RKO (cell line): ENCODE measurements at regions not wholly inside any gene's neighbourhood (a gene's known extent, or its start where the extent isn't known, plus 50 kb on each side); places are given as distances from the start of the nearest gene placed in this dataset.
A peak's percentile ranks its signal among the peaks of the same experiment; 100 is the strongest.

Experiments used
- DNase-seq: peaks from one replicate; pipeline ENCODE4 v3.0.0-alpha.2; 2016; ENCODE audit warnings: low spot score

DNA sequence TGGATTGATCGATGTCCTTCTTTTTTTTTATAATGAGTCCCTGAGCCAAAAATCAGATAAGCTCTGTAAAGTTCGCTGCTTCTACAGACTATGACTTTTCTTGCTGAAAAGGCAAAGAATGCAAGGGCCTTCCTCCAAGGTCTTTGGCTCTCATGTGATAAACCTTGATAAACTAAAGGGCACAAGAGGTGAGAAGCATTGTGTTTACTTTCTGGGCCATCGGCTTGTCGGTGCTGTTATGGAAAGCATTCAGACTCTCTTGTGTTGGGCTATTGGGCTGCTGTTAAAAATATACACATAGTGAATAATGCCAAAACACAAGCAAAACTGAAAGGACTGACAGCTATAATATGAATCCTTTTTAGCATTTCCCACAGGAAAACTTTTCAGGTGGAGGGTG is 472.4 kb upstream of the SPHKAP start:
- DNase-seq = no peak

- DNase-seq = no peak
Observed at GRCh38 chr2:228652366-228652765, 470.9 kb upstream of the SPHKAP start.

DNA sequence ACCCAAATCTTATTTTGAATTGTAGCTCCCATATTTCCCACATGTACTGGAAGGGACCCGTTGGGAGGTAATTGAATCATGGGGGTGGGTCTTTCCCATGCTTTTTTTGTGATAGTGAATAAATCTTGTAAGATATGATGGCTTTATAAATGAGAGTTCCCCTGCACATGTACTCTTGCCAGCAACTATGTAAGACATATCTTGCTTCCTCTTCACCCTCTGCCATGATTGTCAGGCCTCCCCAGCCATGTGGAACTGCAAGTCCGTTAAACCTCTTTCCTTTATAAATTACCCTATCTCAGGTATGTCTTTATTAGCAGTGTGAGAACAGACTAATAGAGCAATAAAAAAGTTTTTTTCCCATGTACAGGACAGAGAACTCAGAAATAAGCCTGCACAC is 468.4 kb upstream of the SPHKAP start:
- DNase-seq = no peak

DNA sequence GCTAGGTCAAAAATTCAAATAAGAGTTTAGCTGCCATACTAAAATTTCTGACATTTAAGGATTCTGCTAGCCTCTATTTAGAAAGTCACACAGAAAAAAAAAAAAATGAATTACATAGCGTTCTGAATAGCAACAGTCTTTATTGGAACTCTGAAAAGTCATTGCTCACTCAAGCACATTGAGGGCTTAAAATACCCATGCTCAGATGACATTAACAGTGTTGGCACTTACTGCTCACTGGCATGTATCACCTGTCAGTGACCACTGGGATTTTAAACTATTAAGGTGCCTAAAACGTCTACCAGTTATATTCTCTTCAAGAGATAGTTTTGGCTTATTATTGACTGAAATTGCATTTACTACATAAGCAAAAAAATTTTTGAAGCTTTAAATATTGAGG is 468.0 kb upstream of the SPHKAP start:
- no peak for DNase-seq

GRCh38 chr2:228648541-228648940 is 467.1 kb upstream of the SPHKAP start:
- no peak for DNase-seq

- DNase-seq = peak; percentile 14
Observed at GRCh38 chr2:228646061-228646460, 464.6 kb upstream of the SPHKAP start.

GRCh38 chr2:228644199-228644598 is 462.7 kb upstream of the SPHKAP start:
- no peak for DNase-seq

GRCh38 chr2:228642861-228643260 is 461.4 kb upstream of the SPHKAP start:
- DNase-seq = no peak

- DNase-seq = no peak
Observed at GRCh38 chr2:228630786-228631185, 449.3 kb upstream of the SPHKAP start.

- DNase-seq = no peak
Observed at GRCh38 chr2:228629251-228629650, 447.8 kb upstream of the SPHKAP start.

DNA sequence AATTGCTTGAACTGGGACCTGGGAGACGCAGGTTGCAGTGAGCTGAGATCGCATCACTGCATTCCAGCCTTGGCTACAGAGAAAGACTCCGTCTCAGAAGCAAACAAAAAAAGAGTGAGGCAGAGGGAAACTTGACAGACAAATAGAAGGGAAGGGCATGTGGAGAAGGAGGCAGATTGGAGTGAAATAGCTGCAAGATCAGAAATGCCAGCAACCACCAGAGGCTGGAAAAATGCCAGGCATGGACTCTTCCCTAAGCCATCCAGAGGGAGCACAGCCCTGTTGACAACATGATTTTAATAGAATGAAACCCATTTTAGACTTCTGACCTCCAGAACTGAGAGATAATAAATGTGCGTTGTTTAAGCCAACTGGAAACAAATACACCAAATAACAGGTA is 447.2 kb upstream of the SPHKAP start:
- no peak for DNase-seq

DNA sequence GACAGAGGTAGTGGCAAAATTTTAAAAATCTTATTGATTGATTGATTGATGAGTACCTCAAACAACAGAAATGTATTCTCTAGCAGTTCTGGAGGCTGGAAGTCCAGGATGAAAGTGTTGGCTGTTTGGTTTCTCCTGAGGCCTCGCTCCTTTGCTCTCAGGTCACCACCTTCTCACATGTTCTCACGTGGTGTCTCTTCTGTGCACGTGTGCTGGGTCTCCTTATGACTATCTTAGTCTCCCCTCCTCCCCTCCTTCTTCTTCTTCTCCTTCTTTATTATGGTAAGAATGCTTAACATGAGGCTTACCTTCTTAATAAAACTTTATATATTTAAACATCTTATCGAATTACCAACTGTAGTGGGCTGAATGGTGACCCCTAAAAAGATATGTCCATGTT is 446.0 kb upstream of the SPHKAP start:
- no peak for DNase-seq

DNA sequence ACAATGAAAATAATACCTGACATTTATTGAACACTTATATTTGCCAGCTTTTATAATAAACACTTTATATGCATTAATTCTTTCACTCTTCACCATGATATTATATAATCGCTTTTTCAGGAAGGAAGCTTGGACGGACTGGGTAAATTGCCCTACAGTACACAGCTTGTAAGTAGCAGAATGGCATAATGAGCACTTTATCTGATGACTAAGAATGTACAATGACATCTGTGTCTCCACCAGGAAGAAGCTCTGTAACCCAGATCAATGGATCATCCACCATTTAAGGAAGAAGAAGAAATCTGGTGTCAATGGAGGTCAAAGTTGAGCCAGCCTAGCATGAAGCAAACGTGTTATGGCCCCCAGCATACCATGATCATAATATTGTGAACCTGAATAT is 444.0 kb upstream of the SPHKAP start:
- DNase-seq = no peak

GRCh38 chr2:228624733-228625132 is 443.2 kb upstream of the SPHKAP start:
- no peak for DNase-seq

DNA sequence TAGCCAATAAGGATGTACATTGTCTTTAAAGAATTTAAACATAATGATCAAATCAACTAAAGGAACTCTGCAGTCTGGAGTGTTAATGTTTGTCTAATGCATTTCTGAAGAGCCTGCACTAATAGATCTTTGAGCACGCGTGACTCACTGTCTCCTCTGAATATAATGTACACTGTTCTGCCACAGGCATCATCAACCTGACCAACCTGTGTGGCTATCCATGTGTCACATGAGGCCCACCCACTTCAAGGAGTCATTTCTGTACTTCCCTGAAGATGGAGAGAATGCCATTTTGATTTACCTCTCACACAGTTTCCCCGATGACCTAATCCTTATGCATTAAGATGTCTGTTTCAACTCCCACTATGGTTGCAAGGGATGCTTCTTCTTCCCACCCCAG is 434.0 kb upstream of the SPHKAP start:
- no peak for DNase-seq

DNA sequence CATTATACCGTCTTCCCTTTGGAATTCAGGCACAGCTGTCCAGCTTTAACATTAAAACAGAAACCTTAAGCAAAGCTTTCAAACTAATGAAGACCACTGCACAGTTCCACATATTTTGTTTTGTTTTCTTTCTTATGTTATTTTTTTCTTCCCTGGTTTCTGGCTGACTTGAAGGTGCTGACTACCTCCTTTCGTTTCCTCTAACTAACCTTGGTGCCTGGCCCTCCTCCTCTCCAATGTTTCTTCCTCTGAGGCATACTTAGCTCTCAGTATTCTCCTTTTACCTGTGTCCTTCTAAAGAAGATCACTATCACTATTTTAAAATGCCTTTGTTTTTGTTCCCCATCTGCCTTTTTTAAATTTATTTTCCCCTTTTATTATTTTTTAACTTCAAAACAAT is 433.3 kb upstream of the SPHKAP start:
- no peak for DNase-seq

DNA sequence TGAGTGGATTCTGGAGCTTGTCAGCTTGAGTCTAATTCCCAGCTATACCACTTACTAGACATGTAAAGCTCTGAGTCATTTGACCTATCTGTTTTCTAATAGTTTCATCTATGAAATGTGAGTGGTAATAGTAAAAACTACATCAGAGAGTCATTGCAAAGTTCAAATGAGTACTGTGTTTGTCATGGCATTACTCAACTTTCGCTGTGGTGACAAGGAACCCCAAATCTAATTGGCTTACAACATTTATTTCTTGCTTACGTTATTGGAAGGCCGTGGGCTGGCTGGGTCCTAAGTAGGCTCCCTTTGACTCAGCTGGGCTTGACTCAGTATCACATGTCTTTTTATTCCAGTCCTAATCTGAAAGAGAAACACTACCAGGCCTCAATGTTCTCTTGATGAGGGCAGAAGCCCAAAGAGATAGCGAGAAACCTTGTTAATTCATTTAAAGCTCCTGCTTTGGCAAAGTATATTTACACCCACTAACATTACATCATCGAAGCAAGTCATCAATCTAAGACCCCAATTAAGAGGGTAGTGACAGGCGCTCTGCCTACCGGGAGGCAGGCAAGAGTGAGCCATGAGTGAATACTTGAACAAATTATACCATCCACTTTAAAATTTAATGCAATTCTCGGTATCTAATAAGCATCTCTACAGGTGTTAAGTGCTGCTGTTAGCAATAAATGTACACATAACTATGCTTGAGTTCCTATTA is 431.8 kb upstream of the SPHKAP start:
- peak; percentile 76 for DNase-seq

DNA sequence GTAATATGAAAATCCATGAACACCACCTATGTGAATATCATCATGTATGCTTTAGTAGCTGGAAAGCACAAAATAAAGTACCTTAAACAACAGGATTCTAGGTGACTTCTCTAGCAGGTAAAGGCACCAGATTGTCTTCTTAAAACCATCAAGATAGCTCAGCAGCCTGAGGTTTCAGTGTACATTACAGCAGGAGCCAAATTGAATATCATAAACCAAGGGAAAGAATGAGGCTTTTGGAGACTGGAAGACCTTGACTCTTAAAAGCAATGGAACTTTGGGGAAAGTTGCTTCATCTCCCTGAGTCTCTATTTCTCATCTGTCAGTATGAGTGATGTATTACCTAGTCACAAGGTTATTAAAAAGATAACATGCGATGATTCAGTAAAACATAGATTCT is 429.7 kb upstream of the SPHKAP start:
- no peak for DNase-seq

DNA sequence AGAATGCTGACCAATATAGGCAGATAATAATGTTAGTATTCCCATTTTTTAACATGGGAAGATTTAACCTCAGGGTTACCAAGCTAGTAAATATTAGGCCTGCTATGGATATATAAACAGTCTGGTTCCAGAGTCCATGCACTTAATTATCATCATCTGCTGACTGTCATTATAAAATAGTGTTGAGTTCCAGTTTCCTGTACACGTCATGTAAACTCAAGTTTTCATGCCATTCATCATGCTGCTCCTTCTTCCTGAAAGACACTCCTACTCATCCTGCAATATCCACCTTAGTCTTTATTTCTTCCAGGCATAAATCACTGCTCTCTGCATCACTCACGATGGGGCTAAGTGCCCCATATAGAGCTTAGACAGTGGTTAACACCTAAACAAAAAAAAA is 420.8 kb upstream of the SPHKAP start:
- no peak for DNase-seq

- DNase-seq = peak; percentile 54
Observed at GRCh38 chr2:228600265-228600664, 418.8 kb upstream of the SPHKAP start.

- no peak for DNase-seq
Observed at GRCh38 chr2:228599781-228600180, 418.3 kb upstream of the SPHKAP start.

DNA sequence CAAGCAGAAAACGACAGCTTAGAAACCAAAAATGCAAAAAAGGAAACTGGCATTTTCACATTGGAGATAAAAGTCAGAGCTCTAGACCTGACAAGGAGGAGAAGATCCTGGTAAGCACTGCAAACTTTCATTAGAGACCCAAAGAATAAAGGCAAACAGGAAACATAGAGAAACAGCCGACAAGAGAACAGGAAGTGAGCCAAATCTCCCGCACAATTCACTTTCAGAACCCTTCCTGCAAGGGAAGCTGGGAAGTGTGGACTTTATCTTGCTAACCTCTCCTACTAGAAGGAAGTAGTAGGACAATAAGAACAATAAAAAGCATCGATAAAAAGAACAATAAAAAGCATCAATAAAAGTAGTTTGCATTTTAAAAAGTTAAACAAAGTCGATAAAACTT is 417.8 kb upstream of the SPHKAP start:
- no peak for DNase-seq

DNA sequence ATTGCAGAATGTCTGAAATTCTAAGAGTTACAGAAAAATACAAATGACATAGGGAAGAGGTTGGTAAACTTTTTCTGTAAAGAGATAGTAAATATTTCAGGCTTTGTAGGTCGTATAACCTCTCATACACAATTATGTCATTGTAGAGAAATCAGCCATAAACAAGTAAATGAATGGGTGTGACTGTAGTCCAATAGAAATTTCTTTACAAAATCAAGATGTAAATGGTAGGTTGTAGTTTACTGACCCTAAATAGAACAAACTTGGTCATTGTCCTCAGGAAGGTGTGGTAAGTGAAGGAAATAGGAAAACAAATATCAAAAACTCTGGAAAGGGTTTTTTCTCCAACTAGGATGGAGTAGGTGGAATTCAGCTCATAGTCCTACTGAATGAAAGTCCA is 415.5 kb upstream of the SPHKAP start:
- DNase-seq = no peak

- DNase-seq = no peak
Observed at GRCh38 chr2:228594012-228594411, 412.5 kb upstream of the SPHKAP start.

- no peak for DNase-seq
Observed at GRCh38 chr2:228592925-228593324, 411.4 kb upstream of the SPHKAP start.
